Body of pancreas (tissue), 4 donors: ENCODE measurements at regions not wholly inside any gene's neighbourhood (a gene's known extent, or its start where the extent isn't known, plus 50 kb on each side); places are given as distances from the start of the nearest gene placed in this dataset.
A peak's percentile ranks its signal among the peaks of the same experiment; 100 is the strongest.

Source experiments
- ATAC-seq: fragments of 150-250 bp; one replicate; pipeline ENCODE4 v1.9.1; 2016
- DNase-seq, 4 donors: peaks; one replicate each; pipeline ENCODE4 v3.0.0-alpha.2; 2019
- H3K27ac ChIP-seq, 4 donors: fragments of 200-600 bp; sonication (generic); 1 replicate in 3 of 4; 2 replicates in 1 of 4; pipeline versions ENCODE4 v1.5.1 to v1.6.1; 2016 to 2019; ENCODE audit warnings: mild to moderate bottlenecking in 1 of 4, mixed read lengths in 1 of 4, moderate library complexity in 1 of 4
- H3K27me3 ChIP-seq, 2 donors: fragments of 200-600 bp; sonication (generic); one replicate each; pipeline ENCODE4 v1.6.0; 2016; ENCODE audit warnings: mild to moderate bottlenecking in 1 of 2
- H3K36me3 ChIP-seq, 2 donors: fragments of 200-600 bp; sonication (generic); replicated peaks in 1 of 2; 2 replicates each; pipeline ENCODE4 v1.5.1; 2016; ENCODE audit warnings: low read depth in 2 of 2; ENCODE audit not compliant: insufficient read depth in 1 of 2
- H3K4me1 ChIP-seq: fragments of 200-600 bp; sonication (generic); one replicate; pipeline ENCODE4 v1.6.0; 2016
- H3K4me3 ChIP-seq, 2 donors: fragments of 200-600 bp; sonication (generic); 1 replicate in 1 of 2; 2 replicates in 1 of 2; pipeline ENCODE4 v1.5.1; 2016 to 2019
- H3K9me3 ChIP-seq, 3 donors: fragments of 200-600 bp; sonication (generic); 1 replicate in 2 of 3; 2 replicates in 1 of 3; pipeline ENCODE4 v1.5.1; 2016
- POLR2A ChIP-seq, 3 donors: fragments of 450-650 bp; IDR thresholded peaks; one replicate each; pipeline ENCODE4 v1.6.1; 2016; ENCODE audit warnings: antibody characterized with exemption in 3 of 3, mild to moderate bottlenecking in 2 of 3
- WGBS, 2 donors: methylation state at CpG; one replicate each; pipeline ENCODE4 v1.1.5; 2017; 5-methylcytosine and 5-hydroxymethylcytosine counted together
- intact Hi-C: fragments of 100-400 bp; cut with DNase I; formaldehyde crosslinking; loops from one replicate; pipeline ENCODE4 v1.15.1; 2023
- TF ChIP-seq, protein P1 (sequence below), 7 experiments: fragments of 450-650 bp in 4 of 7; fragments of 200-600 bp in 3 of 7; sonication (generic) in 3 of 7; IDR thresholded peaks; one replicate each; pipeline ENCODE4 v1.5.1; 2016 to 2019; ENCODE audit warnings: antibody characterized with exemption in 7 of 7

GRCh38 chr5:5979761-5980537 is 398.4 kb downstream of the MED10 start:
- H3K9me3 ChIP-seq: no peaks in the 10 kb centered on the region
- intact Hi-C loops: no loop called here
- no peak overlapping the region for H3K27ac ChIP-seq
- TF ChIP-seq, protein P1, sequence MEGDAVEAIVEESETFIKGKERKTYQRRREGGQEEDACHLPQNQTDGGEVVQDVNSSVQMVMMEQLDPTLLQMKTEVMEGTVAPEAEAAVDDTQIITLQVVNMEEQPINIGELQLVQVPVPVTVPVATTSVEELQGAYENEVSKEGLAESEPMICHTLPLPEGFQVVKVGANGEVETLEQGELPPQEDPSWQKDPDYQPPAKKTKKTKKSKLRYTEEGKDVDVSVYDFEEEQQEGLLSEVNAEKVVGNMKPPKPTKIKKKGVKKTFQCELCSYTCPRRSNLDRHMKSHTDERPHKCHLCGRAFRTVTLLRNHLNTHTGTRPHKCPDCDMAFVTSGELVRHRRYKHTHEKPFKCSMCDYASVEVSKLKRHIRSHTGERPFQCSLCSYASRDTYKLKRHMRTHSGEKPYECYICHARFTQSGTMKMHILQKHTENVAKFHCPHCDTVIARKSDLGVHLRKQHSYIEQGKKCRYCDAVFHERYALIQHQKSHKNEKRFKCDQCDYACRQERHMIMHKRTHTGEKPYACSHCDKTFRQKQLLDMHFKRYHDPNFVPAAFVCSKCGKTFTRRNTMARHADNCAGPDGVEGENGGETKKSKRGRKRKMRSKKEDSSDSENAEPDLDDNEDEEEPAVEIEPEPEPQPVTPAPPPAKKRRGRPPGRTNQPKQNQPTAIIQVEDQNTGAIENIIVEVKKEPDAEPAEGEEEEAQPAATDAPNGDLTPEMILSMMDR (IDR thresholded peaks at IDR 0.05): no peak
- no peak for TF ChIP-seq POLR2A (IDR thresholded peaks at IDR 0.05)
- no peaks in the 10 kb centered on the region for H3K36me3 ChIP-seq
- no peaks in the 10 kb centered on the region for H3K27me3 ChIP-seq
- 24% methylated on average over 6 of the region's 6 CpGs for WGBS, 2 donors
- H3K4me1 ChIP-seq: no peaks in the 10 kb centered on the region
- DNase-seq (no peak), ATAC-seq (no peak)
- H3K4me3 ChIP-seq: no peak overlapping the region

DNA sequence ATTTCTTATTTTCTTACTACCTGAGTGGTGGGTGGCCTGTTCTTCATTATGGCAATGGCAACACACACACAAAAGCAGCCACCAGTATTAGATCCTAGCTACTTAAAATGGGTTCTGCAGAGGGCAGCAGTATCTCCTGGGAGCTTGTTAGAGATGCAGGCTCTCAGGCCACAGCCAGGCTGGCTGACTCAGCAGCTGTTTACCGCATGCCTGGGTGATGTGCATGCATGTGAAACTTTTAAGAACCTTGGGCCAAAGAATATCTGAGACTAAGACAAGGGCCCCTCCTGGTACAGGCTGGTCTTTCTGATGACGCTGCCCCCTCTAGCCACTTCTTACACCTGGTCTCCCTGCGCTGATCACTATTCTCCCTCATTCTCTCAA is 399.0 kb downstream of the MED10 start:
- Histone ChIP-seq H3K9me3 (no peaks in the 10 kb centered on the region), H3K4me3 (no peak overlapping the region), H3K36me3 (no peaks in the 10 kb centered on the region), H3K27me3 (no peaks in the 10 kb centered on the region), H3K4me1 (no peaks in the 10 kb centered on the region), H3K27ac (no peak overlapping the region)
- DNase-seq: peak in 1 of 4 donors; percentile 7
- intact Hi-C loops: no loop called here
- WGBS, 2 donors: 48 to 62% methylated on average over 3 of the region's 3 CpGs
- peak; percentile 21 for ATAC-seq
- TF ChIP-seq, protein P1 (IDR thresholded peaks at IDR 0.05): no peak
- no peak for TF ChIP-seq POLR2A (IDR thresholded peaks at IDR 0.05)

- Histone ChIP-seq H3K36me3 (no peaks in the 10 kb centered on the region), H3K4me3 (no peak overlapping the region), H3K27me3 (no peaks in the 10 kb centered on the region), H3K9me3 (no peaks in the 10 kb centered on the region), H3K27ac (no peak overlapping the region), H3K4me1 (no peaks in the 10 kb centered on the region)
- DNase-seq (no peak), ATAC-seq (no peak)
- intact Hi-C loops: no loop called here
- WGBS, 2 donors: 53 to 56% methylated on average over 10 of the region's 10 CpGs
- TF ChIP-seq, protein P1 (IDR thresholded peaks at IDR 0.05): no peak
- no peak for TF ChIP-seq POLR2A (IDR thresholded peaks at IDR 0.05)
These were observed 399.6 kb downstream of the MED10 start for GRCh38 chr5:5978501-5979376.

GRCh38 chr5:5971203-5971602 is 407.1 kb downstream of the MED10 start:
- intact Hi-C loops: no loop called here

More at GRCh38 chr5:5971203-5971602, 407.1 kb downstream of the MED10 start:
- no peaks in the 10 kb centered on the region for H3K27me3 ChIP-seq
- WGBS, 2 donors: 67 to 68% methylated on average over 5 of the region's 5 CpGs
- H3K36me3 ChIP-seq: no peaks in the 10 kb centered on the region
- H3K4me3 ChIP-seq: no peak overlapping the region
- no peaks in the 10 kb centered on the region for H3K4me1 ChIP-seq
- no peaks in the 10 kb centered on the region for H3K9me3 ChIP-seq
- TF ChIP-seq, protein P1 (IDR thresholded peaks at IDR 0.05): no peak
- no peak for TF ChIP-seq POLR2A (IDR thresholded peaks at IDR 0.05)
- H3K27ac ChIP-seq: no peak overlapping the region
- DNase-seq: no peak
- ATAC-seq: no peak
